ENCODE measurements at regions not wholly inside any gene's neighbourhood (a gene's known extent, or its start where the extent isn't known, plus 50 kb on each side); places are given as distances from the start of the nearest gene placed in this dataset.

DNA sequence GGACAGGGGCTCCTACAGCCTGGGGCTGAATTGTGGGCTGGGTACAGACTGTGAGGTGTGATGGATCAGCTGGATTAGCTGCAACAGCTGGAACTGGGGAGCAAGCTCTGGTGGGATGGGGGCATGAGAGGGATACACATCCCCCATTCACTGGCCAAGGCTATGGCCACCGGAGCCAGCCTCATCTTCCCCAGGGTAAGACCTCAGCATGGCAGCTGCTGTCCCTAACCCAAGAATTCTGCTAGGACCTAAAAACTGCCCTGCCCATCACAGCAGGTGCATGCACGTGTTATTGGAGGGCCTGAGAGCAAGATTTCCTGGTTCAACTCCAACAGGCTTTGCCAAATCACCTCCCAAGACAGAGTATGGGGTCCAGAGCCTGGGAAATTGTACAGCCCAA lies 258.6 kb upstream of the AGTR2 start:
- TF ChIP-seq GATA2 (IDR thresholded peaks at IDR 0.05; ENCODE audit: low read depth, low read length) = no peak
- TF ChIP-seq GATA3 (IDR thresholded peaks at IDR 0.05; ENCODE audit: low read depth, low read length) = no peak
